MM.1S (cell line): ENCODE measurements at regions not wholly inside any gene's neighbourhood (a gene's known extent, or its start where the extent isn't known, plus 50 kb on each side); places are given as distances from the start of the nearest gene placed in this dataset.

Source experiments
- DNase-seq: peaks from one replicate; pipeline ENCODE4 v3.0.0-alpha.2; 2015
- H2AFZ ChIP-seq: fragments of 300-600 bp; sonication (generic); 2 replicates; pipeline ENCODE4 v1.6.0; 2016; ENCODE audit warnings: antibody characterized with exemption, low read length
- H3F3A ChIP-seq: fragments of 300-600 bp; sonication (generic); 2 replicates; pipeline ENCODE4 v1.6.1; 2016; ENCODE audit warnings: mild to moderate bottlenecking, antibody characterized with exemption, low read length, moderate library complexity, mixed read lengths; ENCODE audit not compliant: insufficient read depth
- H3K27ac ChIP-seq: fragments of 300-600 bp; sonication (generic); 2 replicates; pipeline ENCODE4 v1.5.1; 2016; ENCODE audit warnings: mild to moderate bottlenecking, low read length
- H3K27me3 ChIP-seq: fragments of 300-600 bp; sonication (generic); replicated peaks from 2 replicates; pipeline ENCODE4 v1.6.0; 2016; ENCODE audit warnings: low read length; ENCODE audit not compliant: insufficient read depth
- H3K36me3 ChIP-seq: fragments of 300-600 bp; sonication (generic); replicated peaks from 2 replicates; pipeline ENCODE4 v1.6.1; 2016; ENCODE audit warnings: mild to moderate bottlenecking, low read length, mixed read lengths; ENCODE audit not compliant: insufficient read depth
- H3K4me1 ChIP-seq: fragments of 300-600 bp; sonication (generic); 2 replicates; pipeline ENCODE4 v1.6.1; 2016; ENCODE audit warnings: low read length, mixed read lengths
- H3K4me2 ChIP-seq: fragments of 300-600 bp; sonication (generic); 2 replicates; pipeline ENCODE4 v1.6.0; 2016; ENCODE audit warnings: low read depth, low read length
- H3K4me3 ChIP-seq: fragments of 300-600 bp; sonication (generic); 2 replicates; pipeline ENCODE4 v1.5.1; 2016; ENCODE audit warnings: low read length, mixed read lengths
- H3K79me2 ChIP-seq: fragments of 300-600 bp; sonication (generic); 2 replicates; pipeline ENCODE4 v1.6.1; 2016; ENCODE audit warnings: mixed run types, low read length, mixed read lengths
- H3K9ac ChIP-seq: fragments of 300-600 bp; sonication (generic); 2 replicates; pipeline ENCODE4 v1.6.1; 2016; ENCODE audit warnings: low read length, mixed read lengths
- H3K9me2 ChIP-seq: fragments of 300-600 bp; sonication (generic); replicated peaks from 2 replicates; pipeline ENCODE4 v1.6.1; 2016; ENCODE audit warnings: mild to moderate bottlenecking, low read length, mixed read lengths; ENCODE audit not compliant: insufficient read depth
- H3K9me3 ChIP-seq: fragments of 300-600 bp; sonication (generic); replicated peaks from 2 replicates; pipeline ENCODE4 v1.6.1; 2016; ENCODE audit warnings: mild to moderate bottlenecking, low read length, mixed read lengths; ENCODE audit not compliant: insufficient read depth
- H4K20me1 ChIP-seq: fragments of 300-600 bp; sonication (generic); 2 replicates; pipeline ENCODE4 v1.6.1; 2016; ENCODE audit warnings: mild to moderate bottlenecking, low read length, moderate library complexity, mixed read lengths; ENCODE audit not compliant: insufficient read depth
- CTCF ChIP-seq: fragments of 300-600 bp; sonication (generic); IDR thresholded peaks from 2 replicates; pipeline ENCODE4 v1.5.1; 2016; ENCODE audit warnings: antibody characterized with exemption, low read length, mixed read lengths
- EZH2 ChIP-seq: fragments of 300-600 bp; sonication (generic); optimal IDR thresholded peaks from 2 replicates; pipeline ENCODE3; 2017; ENCODE audit warnings: low read depth, mild to moderate bottlenecking, antibody characterized with exemption, low read length, mixed read lengths
- EZH2phosphoT487 ChIP-seq: fragments of 300-600 bp; sonication (generic); IDR thresholded peaks from 2 replicates; pipeline ENCODE4 v1.6.1; 2018; ENCODE audit warnings: antibody characterized with exemption, low read length

- Histone ChIP-seq H3F3A (no peaks in the 10 kb centered on the region), H3K4me3 (no peak overlapping the region), H3K9me3 (no peaks in the 10 kb centered on the region), H3K9ac (no peak overlapping the region), H3K4me1 (peaks cover 14% of the 10 kb centered on the region), H3K79me2 (no peaks in the 10 kb centered on the region), H3K9me2 (no peaks in the 10 kb centered on the region), H4K20me1 (no peaks in the 10 kb centered on the region), H3K36me3 (no peaks in the 10 kb centered on the region), H2AFZ (no peak overlapping the region), H3K27ac (no peak overlapping the region), H3K4me2 (no peak overlapping the region), H3K27me3 (no peaks in the 10 kb centered on the region)
- TF ChIP-seq EZH2 = no peak
- TF ChIP-seq CTCF = no peak
- no peak for TF ChIP-seq EZH2phosphoT487
- DNase-seq = no peak
These were observed 52.1 kb upstream of the TLE3 start for GRCh38 chr15:70149667-70150404.

- H3K27me3 ChIP-seq = no peaks in the 10 kb centered on the region
- H3K4me1 ChIP-seq = peaks cover 14% of the 10 kb centered on the region
- H3K27ac ChIP-seq = no peak overlapping the region
- H3F3A ChIP-seq = no peaks in the 10 kb centered on the region
- no peak overlapping the region for H3K4me3 ChIP-seq
- DNase-seq = no peak
- TF ChIP-seq CTCF = no peak
- no peak for TF ChIP-seq EZH2
- TF ChIP-seq EZH2phosphoT487 = no peak
- H3K9ac ChIP-seq = no peak overlapping the region
- no peaks in the 10 kb centered on the region for H3K79me2 ChIP-seq
- H3K36me3 ChIP-seq = no peaks in the 10 kb centered on the region
- H4K20me1 ChIP-seq = no peaks in the 10 kb centered on the region
- H2AFZ ChIP-seq = no peak overlapping the region
- H3K9me3 ChIP-seq = no peaks in the 10 kb centered on the region
- H3K4me2 ChIP-seq = no peak overlapping the region
- H3K9me2 ChIP-seq = no peaks in the 10 kb centered on the region
These were observed 50.1 kb upstream of the TLE3 start for GRCh38 chr15:70147778-70148177.
